ENCODE measurements at regions not wholly inside any gene's neighbourhood (a gene's known extent, or its start where the extent isn't known, plus 50 kb on each side); places are given as distances from the start of the nearest gene placed in this dataset.

GRCh38 chr5:68875351-68875750 lies 218.5 kb upstream of the SLC30A5 start:
- peaks cover 0 to 2% (median 0%) of the 10 kb centered on the region in 3 donors for H3K27me3 Mint-ChIP-seq (ENCODE audit: low read depth in 3 of 3)
- Histone ChIP-seq H3K27ac (ENCODE audit: low read depth in 1 of 2, low read length in 2 of 2) (no peak overlapping the region), H3K79me2 (ENCODE audit: insufficient read depth, low read length) (no peaks in the 10 kb centered on the region), H3K27me3 (ENCODE audit: control insufficient read depth in 2 of 2, insufficient read depth in 2 of 2, low read length in 2 of 2) (no peaks in the 10 kb centered on the region), H3K9ac (ENCODE audit: insufficient read depth, low read length, poor library complexity, severe bottlenecking) (no peak overlapping the region), H3K9me3 (replicated peaks in 1 of 2; ENCODE audit: control insufficient read depth in 1 of 2, insufficient read depth in 1 of 2, low read length in 2 of 2) (no peaks in the 10 kb centered on the region), H4K20me1 (ENCODE audit: insufficient read depth, low read length) (no peaks in the 10 kb centered on the region), H3K4me3 (replicated peaks in 1 of 3; ENCODE audit: low read depth in 2 of 3, low read length in 3 of 3) (no peak overlapping the region), H3K4me1 (ENCODE audit: control insufficient read depth in 1 of 2, insufficient read depth in 2 of 2, low read length in 2 of 2) (no peaks in the 10 kb centered on the region), H3K36me3 (replicated peaks in 1 of 2; ENCODE audit: control insufficient read depth in 1 of 2, insufficient read depth in 2 of 2, low read length in 2 of 2) (no peaks in the 10 kb centered on the region), H2AFZ (ENCODE audit: insufficient read depth, low read depth, low read length, poor library complexity, severe bottlenecking) (no peak overlapping the region), H3K4me2 (replicated peaks; ENCODE audit: extremely low read depth, low read length, poor library complexity, severe bottlenecking) (no peak overlapping the region)
- H3K4me3 Mint-ChIP-seq, result no peak overlapping the region
- no peaks in the 10 kb centered on the region for H3K36me3 Mint-ChIP-seq
- peaks cover 0 to 3% (median 0%) of the 10 kb centered on the region in 7 donors for H3K9me3 Mint-ChIP-seq
- no peak for DNase-seq
- TF ChIP-seq CTCF (IDR thresholded peaks at IDR 0.05), result no peak
- 61% methylated on average over 3 of the region's 3 CpGs for WGBS (ENCODE audit: insufficient coverage)
- intact Hi-C loops (cut with micrococcal nuclease), result no loop called here
- H3K27ac Mint-ChIP-seq, result no peak overlapping the region
- H3K4me1 Mint-ChIP-seq, result no peaks in the 10 kb centered on the region

GRCh38 chr5:68883436-68883835 lies 210.4 kb upstream of the SLC30A5 start:
- Histone ChIP-seq H3K4me2 (replicated peaks; ENCODE audit: extremely low read depth, low read length, poor library complexity, severe bottlenecking) (no peak overlapping the region), H3K4me3 (replicated peaks in 1 of 3; ENCODE audit: low read depth in 2 of 3, low read length in 3 of 3) (no peak overlapping the region), H3K4me1 (ENCODE audit: control insufficient read depth in 1 of 2, insufficient read depth in 2 of 2, low read length in 2 of 2) (no peaks in the 10 kb centered on the region), H2AFZ (ENCODE audit: insufficient read depth, low read depth, low read length, poor library complexity, severe bottlenecking) (no peak overlapping the region), H3K27me3 (ENCODE audit: control insufficient read depth in 2 of 2, insufficient read depth in 2 of 2, low read length in 2 of 2) (no peaks in the 10 kb centered on the region), H3K27ac (ENCODE audit: low read depth in 1 of 2, low read length in 2 of 2) (no peak overlapping the region), H3K79me2 (ENCODE audit: insufficient read depth, low read length) (no peaks in the 10 kb centered on the region), H3K36me3 (replicated peaks in 1 of 2; ENCODE audit: control insufficient read depth in 1 of 2, insufficient read depth in 2 of 2, low read length in 2 of 2) (no peaks in the 10 kb centered on the region), H4K20me1 (ENCODE audit: insufficient read depth, low read length) (no peaks in the 10 kb centered on the region), H3K9ac (ENCODE audit: insufficient read depth, low read length, poor library complexity, severe bottlenecking) (no peak overlapping the region), H3K9me3 (replicated peaks in 1 of 2; ENCODE audit: control insufficient read depth in 1 of 2, insufficient read depth in 1 of 2, low read length in 2 of 2) (no peaks in the 10 kb centered on the region)
- H3K4me3 Mint-ChIP-seq, result no peak overlapping the region
- no peak overlapping the region for H3K27ac Mint-ChIP-seq
- DNase-seq, result no peak
- no peaks in the 10 kb centered on the region for H3K4me1 Mint-ChIP-seq
- H3K36me3 Mint-ChIP-seq, result no peaks in the 10 kb centered on the region
- 100% methylated on average over 3 of the region's 8 CpGs for WGBS (ENCODE audit: insufficient coverage)
- no peaks in the 10 kb centered on the region for H3K9me3 Mint-ChIP-seq
- intact Hi-C loops (cut with micrococcal nuclease), result no loop called here
- no peak for TF ChIP-seq CTCF (IDR thresholded peaks at IDR 0.05)
- H3K27me3 Mint-ChIP-seq (ENCODE audit: low read depth in 3 of 3), result peaks cover 0 to 4% (median 2%) of the 10 kb centered on the region in 3 donors

Measured in CD14-positive monocyte (primary cell).